Chondrocyte (in vitro differentiated cells): ENCODE measurements at regions not wholly inside any gene's neighbourhood (a gene's known extent, or its start where the extent isn't known, plus 50 kb on each side); places are given as distances from the start of the nearest gene placed in this dataset.
"Not testable (repeated sequence)": the region's sequence is repeated elsewhere in the genome, so short reads cannot be mapped to it uniquely, and the experiment has no call there.

ENCODE experiments used
- DNase-seq: peaks from one replicate; pipeline ENCODE4 v3.0.0; 2021; ENCODE audit warnings: mixed read lengths, low spot score
- H3K27ac Mint-ChIP-seq: one replicate; pipeline ENCODE4 v1.8.0; 2021; ENCODE audit warnings: mild to moderate bottlenecking, moderate library complexity, mixed read lengths; ENCODE audit not compliant: unreplicated experiment
- H3K27me3 Mint-ChIP-seq: 2 replicates; pipeline ENCODE4 v1.8.0; 2021; ENCODE audit warnings: low read depth, mixed read lengths
- H3K36me3 Mint-ChIP-seq: 2 replicates; pipeline ENCODE4 v1.8.0; 2021; ENCODE audit warnings: low read depth, mixed read lengths
- H3K4me1 Mint-ChIP-seq: 2 replicates; pipeline ENCODE4 v1.8.0; 2021; ENCODE audit warnings: low read depth, mild to moderate bottlenecking, mixed read lengths
- H3K4me3 Mint-ChIP-seq: one replicate; pipeline ENCODE4 v1.8.0; 2021; ENCODE audit warnings: mild to moderate bottlenecking, moderate library complexity, mixed read lengths; ENCODE audit not compliant: unreplicated experiment
- H3K9me3 Mint-ChIP-seq: 2 replicates; pipeline ENCODE4 v1.8.0; 2021; ENCODE audit warnings: low read depth, mixed read lengths
- CTCF ChIP-seq: fragments of 200-600 bp; sonication (generic); IDR thresholded peaks from 2 replicates; pipeline ENCODE4 v1.5.0; 2021; ENCODE audit warnings: antibody characterized with exemption, mild to moderate bottlenecking, moderate library complexity

DNA sequence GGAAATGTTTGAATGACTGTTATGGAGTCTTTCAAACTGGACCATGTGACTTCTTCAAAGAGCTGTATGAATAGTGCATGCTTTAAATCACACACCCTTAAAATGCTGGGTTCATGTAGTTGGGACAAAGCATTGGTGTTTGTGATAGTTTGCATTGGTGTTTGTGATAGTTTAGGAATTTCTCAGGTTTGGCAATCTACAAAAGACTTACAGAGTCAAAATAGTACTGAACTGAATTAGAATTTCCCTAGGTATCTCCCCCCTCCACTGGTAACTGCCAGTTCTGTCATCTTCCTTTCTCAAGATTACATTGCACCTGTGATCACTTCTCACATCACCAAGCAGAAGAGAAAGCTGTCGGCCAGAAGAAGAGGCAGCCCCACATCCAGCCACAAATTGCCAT, 261.1 kb downstream of the GATA3 start:
- no peak for DNase-seq
- Mint-ChIP-seq H3K9me3 (peaks cover 5% of the 10 kb centered on the region), H3K4me1 (no peaks in the 10 kb centered on the region), H3K4me3 (no peak overlapping the region), H3K27ac (no peak overlapping the region), H3K27me3 (peaks cover 3% of the 10 kb centered on the region), H3K36me3 (no peaks in the 10 kb centered on the region)
- no peak for TF ChIP-seq CTCF

DNA sequence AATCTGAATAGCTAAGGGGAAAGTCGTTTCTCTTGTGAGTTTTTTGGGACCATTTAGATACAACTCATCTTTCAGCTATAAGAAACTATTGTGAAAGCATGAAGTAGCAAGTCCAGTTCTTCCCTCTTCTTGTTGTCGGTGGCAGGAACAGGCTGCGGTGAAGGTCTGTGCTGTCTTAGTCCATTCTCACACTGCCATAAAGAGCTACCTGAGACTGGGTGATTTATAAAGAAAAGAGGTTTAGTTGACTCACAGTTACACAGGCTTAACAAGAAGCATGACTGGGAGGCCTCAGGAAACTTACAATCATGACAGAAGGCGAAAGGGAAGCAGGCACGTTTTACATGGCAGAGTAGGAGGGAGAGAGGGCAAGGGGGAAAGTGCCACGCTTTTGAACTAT, 261.8 kb downstream of the GATA3 start:
- TF ChIP-seq CTCF = no peak
- Mint-ChIP-seq H3K4me1 (no peaks in the 10 kb centered on the region), H3K27ac (no peak overlapping the region), H3K36me3 (no peaks in the 10 kb centered on the region), H3K27me3 (peaks cover 3% of the 10 kb centered on the region), H3K9me3 (peaks cover 5% of the 10 kb centered on the region), H3K4me3 (no peak overlapping the region)
- DNase-seq = no peak

GRCh38 chr10:8318429-8318828, 263.9 kb downstream of the GATA3 start:
- H3K36me3 Mint-ChIP-seq, H3K9me3 Mint-ChIP-seq, DNase-seq, H3K27me3 Mint-ChIP-seq, H3K4me1 Mint-ChIP-seq, H3K27ac Mint-ChIP-seq, H3K4me3 Mint-ChIP-seq: not testable (repeated sequence)

- Mint-ChIP-seq H3K36me3 (no peaks in the 10 kb centered on the region), H3K4me3 (no peak overlapping the region), H3K4me1 (no peaks in the 10 kb centered on the region), H3K27me3 (peaks cover 3% of the 10 kb centered on the region), H3K27ac (no peak overlapping the region), H3K9me3 (no peaks in the 10 kb centered on the region)
- TF ChIP-seq CTCF = no peak
- no peak for DNase-seq
These were observed 264.5 kb downstream of the GATA3 start for GRCh38 chr10:8318956-8319355.

GRCh38 chr10:8319704-8320103, 265.2 kb downstream of the GATA3 start:
- DNase-seq = no peak
- Mint-ChIP-seq H3K4me1 (no peaks in the 10 kb centered on the region), H3K27ac (no peak overlapping the region), H3K36me3 (no peaks in the 10 kb centered on the region), H3K9me3 (no peaks in the 10 kb centered on the region), H3K4me3 (no peak overlapping the region), H3K27me3 (peaks cover 3% of the 10 kb centered on the region)
- TF ChIP-seq CTCF = no peak

GRCh38 chr10:8321990-8322389, 267.5 kb downstream of the GATA3 start:
- no peaks in the 10 kb centered on the region for H3K9me3 Mint-ChIP-seq
- no peak overlapping the region for H3K27ac Mint-ChIP-seq
- TF ChIP-seq CTCF = no peak
- no peak overlapping the region for H3K4me3 Mint-ChIP-seq
- H3K36me3 Mint-ChIP-seq = no peaks in the 10 kb centered on the region
- H3K4me1 Mint-ChIP-seq = no peaks in the 10 kb centered on the region
- DNase-seq = no peak
- H3K27me3 Mint-ChIP-seq = peaks cover 2% of the 10 kb centered on the region
